OCI-LY1 (cell line): ENCODE measurements at regions not wholly inside any gene's neighbourhood (a gene's known extent, or its start where the extent isn't known, plus 50 kb on each side); places are given as distances from the start of the nearest gene placed in this dataset.

Experiments used
- CTCF ChIP-seq: fragments of 200-600 bp; sonication (generic), shearing (Covaris generic); IDR thresholded peaks from 2 replicates; pipeline ENCODE4 v1.5.1; 2017; ENCODE audit warnings: mild to moderate bottlenecking, antibody characterized with exemption, low read length, moderate library complexity, mixed read lengths
- EZH2 ChIP-seq: fragments of 200-600 bp; sonication (generic), shearing (Covaris generic); IDR thresholded peaks from 2 replicates; pipeline ENCODE4 v1.8.0; 2017; ENCODE audit warnings: borderline replicate concordance, mixed run types, mild to moderate bottlenecking, antibody characterized with exemption, low read length, moderate library complexity, mixed read lengths

GRCh38 chr5:142208777-142209312 lies 100.3 kb downstream of the NDFIP1 start:
- TF ChIP-seq CTCF (no peak), EZH2 (no peak)
